A673 (cell line): ENCODE measurements at regions not wholly inside any gene's neighbourhood (a gene's known extent, or its start where the extent isn't known, plus 50 kb on each side); places are given as distances from the start of the nearest gene placed in this dataset.

Experiments used
- EZH2 ChIP-seq: fragments of 200-600 bp; sonication (generic); IDR thresholded peaks from 2 replicates; pipeline ENCODE4 v1.6.1; 2017; ENCODE audit warnings: borderline replicate concordance, low read depth, mild to moderate bottlenecking, mixed read lengths, antibody characterized with exemption, low read length; ENCODE audit not compliant: poor library complexity, severe bottlenecking
- TF ChIP-seq, protein P1 (sequence below): fragments of 300-800, 200-600 bp; sonication (generic); conservative IDR thresholded peaks from 2 replicates; pipeline ENCODE4 v1.5.1; 2017; ENCODE audit warnings: low read depth, mild to moderate bottlenecking, antibody characterized with exemption, low read length, moderate library complexity, mixed read lengths

DNA sequence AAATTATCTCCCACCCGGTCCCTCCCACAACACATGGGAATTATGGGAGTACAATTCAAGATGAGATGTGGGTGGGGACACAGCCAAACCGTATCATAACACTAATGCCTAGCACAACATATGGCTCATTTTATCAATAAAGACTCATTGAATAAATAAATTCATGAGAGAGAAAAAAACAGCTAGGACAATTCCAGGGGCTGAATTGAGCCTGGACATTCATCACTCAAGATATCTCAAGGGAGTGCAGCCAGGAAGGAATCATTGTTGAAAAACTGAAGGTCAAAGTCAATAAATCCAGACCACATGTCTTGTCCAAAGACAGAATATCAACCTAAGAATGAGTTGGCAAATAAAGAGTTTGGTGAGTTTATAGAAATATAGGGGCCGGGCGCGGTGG, 644.1 kb downstream of the PLPP3 start:
- TF ChIP-seq, protein P1, sequence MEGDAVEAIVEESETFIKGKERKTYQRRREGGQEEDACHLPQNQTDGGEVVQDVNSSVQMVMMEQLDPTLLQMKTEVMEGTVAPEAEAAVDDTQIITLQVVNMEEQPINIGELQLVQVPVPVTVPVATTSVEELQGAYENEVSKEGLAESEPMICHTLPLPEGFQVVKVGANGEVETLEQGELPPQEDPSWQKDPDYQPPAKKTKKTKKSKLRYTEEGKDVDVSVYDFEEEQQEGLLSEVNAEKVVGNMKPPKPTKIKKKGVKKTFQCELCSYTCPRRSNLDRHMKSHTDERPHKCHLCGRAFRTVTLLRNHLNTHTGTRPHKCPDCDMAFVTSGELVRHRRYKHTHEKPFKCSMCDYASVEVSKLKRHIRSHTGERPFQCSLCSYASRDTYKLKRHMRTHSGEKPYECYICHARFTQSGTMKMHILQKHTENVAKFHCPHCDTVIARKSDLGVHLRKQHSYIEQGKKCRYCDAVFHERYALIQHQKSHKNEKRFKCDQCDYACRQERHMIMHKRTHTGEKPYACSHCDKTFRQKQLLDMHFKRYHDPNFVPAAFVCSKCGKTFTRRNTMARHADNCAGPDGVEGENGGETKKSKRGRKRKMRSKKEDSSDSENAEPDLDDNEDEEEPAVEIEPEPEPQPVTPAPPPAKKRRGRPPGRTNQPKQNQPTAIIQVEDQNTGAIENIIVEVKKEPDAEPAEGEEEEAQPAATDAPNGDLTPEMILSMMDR = no peak
- no peak for TF ChIP-seq EZH2
